Keratinocyte (primary cell): ENCODE measurements at regions not wholly inside any gene's neighbourhood (a gene's known extent, or its start where the extent isn't known, plus 50 kb on each side); places are given as distances from the start of the nearest gene placed in this dataset.

ENCODE experiments used
- EZH2 ChIP-seq: IDR thresholded peaks from one replicate; pipeline ENCODE4 v1.6.1; 2012; ENCODE audit warnings: inconsistent platforms, mild to moderate bottlenecking, low read length, moderate library complexity
- TF ChIP-seq, protein P1 (sequence below), 3 experiments: IDR thresholded peaks in 1 of 3; conservative IDR thresholded peaks in 1 of 3; optimal IDR thresholded peaks in 1 of 3; 2 replicates in 2 of 3; 3 replicates in 1 of 3; pipeline versions ENCODE3 to v1.5.1; 2011; ENCODE audit warnings: low read length in 3 of 3, mild to moderate bottlenecking in 3 of 3, moderate library complexity in 2 of 3, control low read depth in 1 of 3, inconsistent platforms in 1 of 3; ENCODE audit not compliant: insufficient read depth in 2 of 3; ENCODE audit errors: extremely low read depth in 1 of 3

DNA sequence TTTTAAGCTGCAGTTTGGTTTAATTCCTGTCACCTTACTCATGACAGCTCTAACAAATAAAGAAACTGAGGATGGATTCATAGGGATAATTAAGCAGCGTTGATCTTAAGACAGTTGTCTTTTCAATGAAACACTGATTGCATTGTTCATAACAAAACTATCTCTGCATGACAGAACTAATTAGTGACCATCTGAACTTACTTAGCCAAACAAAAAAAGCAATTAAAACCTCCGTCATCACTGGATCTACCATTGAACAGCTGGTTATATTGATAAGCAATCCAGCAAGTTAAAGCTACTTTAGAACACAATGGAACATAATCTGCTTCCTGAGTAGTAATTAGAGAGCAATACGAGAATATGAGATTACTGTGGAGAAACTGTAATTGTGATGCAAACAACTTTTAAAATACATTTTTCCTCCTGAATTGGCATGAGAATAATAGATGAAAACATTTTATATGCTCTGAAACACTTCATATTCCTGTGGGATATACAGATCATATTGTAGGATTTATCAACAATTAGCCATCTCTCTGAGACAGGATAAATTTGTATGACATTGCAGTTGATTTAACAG, 2576.8 kb downstream of the PCDH7 start:
- TF ChIP-seq, protein P1, sequence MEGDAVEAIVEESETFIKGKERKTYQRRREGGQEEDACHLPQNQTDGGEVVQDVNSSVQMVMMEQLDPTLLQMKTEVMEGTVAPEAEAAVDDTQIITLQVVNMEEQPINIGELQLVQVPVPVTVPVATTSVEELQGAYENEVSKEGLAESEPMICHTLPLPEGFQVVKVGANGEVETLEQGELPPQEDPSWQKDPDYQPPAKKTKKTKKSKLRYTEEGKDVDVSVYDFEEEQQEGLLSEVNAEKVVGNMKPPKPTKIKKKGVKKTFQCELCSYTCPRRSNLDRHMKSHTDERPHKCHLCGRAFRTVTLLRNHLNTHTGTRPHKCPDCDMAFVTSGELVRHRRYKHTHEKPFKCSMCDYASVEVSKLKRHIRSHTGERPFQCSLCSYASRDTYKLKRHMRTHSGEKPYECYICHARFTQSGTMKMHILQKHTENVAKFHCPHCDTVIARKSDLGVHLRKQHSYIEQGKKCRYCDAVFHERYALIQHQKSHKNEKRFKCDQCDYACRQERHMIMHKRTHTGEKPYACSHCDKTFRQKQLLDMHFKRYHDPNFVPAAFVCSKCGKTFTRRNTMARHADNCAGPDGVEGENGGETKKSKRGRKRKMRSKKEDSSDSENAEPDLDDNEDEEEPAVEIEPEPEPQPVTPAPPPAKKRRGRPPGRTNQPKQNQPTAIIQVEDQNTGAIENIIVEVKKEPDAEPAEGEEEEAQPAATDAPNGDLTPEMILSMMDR (optimal IDR thresholded peaks at IDR 0.05 in 1 of 3, IDR thresholded peaks at IDR 0.05 in 1 of 3, conservative IDR thresholded peaks at IDR 0.05 in 1 of 3; ENCODE audit: extremely low read depth in 1 of 3, insufficient read depth in 2 of 3, low read length in 3 of 3) = no peak
- no peak for TF ChIP-seq EZH2
